ENCODE measurements at regions not wholly inside any gene's neighbourhood (a gene's known extent, or its start where the extent isn't known, plus 50 kb on each side); places are given as distances from the start of the nearest gene placed in this dataset.

DNA sequence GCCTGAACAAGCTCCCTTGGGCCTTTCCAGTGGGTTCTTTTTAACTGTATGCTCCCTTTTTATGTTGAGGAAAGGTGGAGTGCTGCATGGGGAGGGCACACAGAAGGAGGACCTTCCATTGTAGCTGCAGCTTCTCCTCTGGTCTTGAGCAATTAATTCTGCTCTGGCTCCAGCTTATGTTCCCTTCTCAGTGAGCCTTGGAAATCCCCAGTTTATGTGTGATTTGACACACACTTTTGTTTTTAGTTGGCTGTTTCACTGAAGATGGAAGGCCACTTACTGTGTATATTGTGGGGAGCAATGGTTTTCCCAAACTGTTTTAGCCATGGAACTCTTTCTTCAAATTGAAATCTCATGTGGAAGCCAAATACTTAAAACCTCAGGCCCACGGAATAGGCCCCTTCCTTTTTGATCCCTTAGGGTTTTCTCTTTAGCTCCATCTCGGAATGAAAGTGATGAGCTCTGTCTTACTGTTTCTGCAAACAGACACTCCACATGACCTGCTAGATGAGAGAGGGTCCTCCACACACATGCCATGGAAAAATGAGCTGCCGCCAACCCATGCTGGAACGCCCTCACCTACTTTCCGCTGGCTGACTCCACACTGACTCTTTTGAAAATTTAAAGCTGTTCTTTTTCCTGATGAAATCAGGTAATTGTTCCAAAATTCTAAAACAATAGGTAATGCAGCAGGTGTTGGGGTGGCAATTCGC, 280.9 kb upstream of the SIX2 start:
- Mint-ChIP-seq H3K27me3 (peaks cover 53% of the 10 kb centered on the region), H3K9me3 (ENCODE audit: low read depth) (no peaks in the 10 kb centered on the region), H3K4me1 (no peaks in the 10 kb centered on the region), H3K4me3 (no peak overlapping the region), H3K36me3 (no peaks in the 10 kb centered on the region), H3K27ac (no peak overlapping the region)
- ATAC-seq = no peak
- DNase-seq = no peak
- CTCF ChIA-PET = no interaction called here

GRCh38 chr2:45288532-45289417, 279.5 kb upstream of the SIX2 start:
- H3K4me3 Mint-ChIP-seq = no peak overlapping the region
- CTCF ChIA-PET = no interaction called here
- no peak overlapping the region for H3K27ac Mint-ChIP-seq
- H3K4me1 Mint-ChIP-seq = no peaks in the 10 kb centered on the region
- peaks cover 48% of the 10 kb centered on the region for H3K27me3 Mint-ChIP-seq
- DNase-seq (no peak), ATAC-seq (no peak)
- H3K36me3 Mint-ChIP-seq = no peaks in the 10 kb centered on the region
- no peaks in the 10 kb centered on the region for H3K9me3 Mint-ChIP-seq (ENCODE audit: low read depth)

- Mint-ChIP-seq H3K36me3 (no peaks in the 10 kb centered on the region), H3K27me3 (peaks cover 38% of the 10 kb centered on the region), H3K9me3 (ENCODE audit: low read depth) (no peaks in the 10 kb centered on the region), H3K4me3 (no peak overlapping the region), H3K4me1 (no peaks in the 10 kb centered on the region), H3K27ac (no peak overlapping the region)
- no peak for ATAC-seq
- DNase-seq = no peak
- CTCF ChIA-PET = no interaction called here
Observed at GRCh38 chr2:45287045-45287444, 277.8 kb upstream of the SIX2 start.

GRCh38 chr2:45285771-45286390, 276.6 kb upstream of the SIX2 start:
- no peak overlapping the region for H3K4me3 Mint-ChIP-seq
- no peak for ATAC-seq
- CTCF ChIA-PET = no interaction called here
- no peaks in the 10 kb centered on the region for H3K4me1 Mint-ChIP-seq
- no peaks in the 10 kb centered on the region for H3K9me3 Mint-ChIP-seq (ENCODE audit: low read depth)
- no peak for DNase-seq
- no peaks in the 10 kb centered on the region for H3K36me3 Mint-ChIP-seq
- no peak overlapping the region for H3K27ac Mint-ChIP-seq
- peaks cover 27% of the 10 kb centered on the region for H3K27me3 Mint-ChIP-seq

- Mint-ChIP-seq H3K4me1 (no peaks in the 10 kb centered on the region), H3K4me3 (no peak overlapping the region), H3K9me3 (ENCODE audit: low read depth) (no peaks in the 10 kb centered on the region), H3K27ac (no peak overlapping the region), H3K27me3 (peaks cover 26% of the 10 kb centered on the region), H3K36me3 (no peaks in the 10 kb centered on the region)
- CTCF ChIA-PET = no interaction called here
- ATAC-seq = no peak
- no peak for DNase-seq
Observed at GRCh38 chr2:45285311-45285710, 276.1 kb upstream of the SIX2 start.

DNA sequence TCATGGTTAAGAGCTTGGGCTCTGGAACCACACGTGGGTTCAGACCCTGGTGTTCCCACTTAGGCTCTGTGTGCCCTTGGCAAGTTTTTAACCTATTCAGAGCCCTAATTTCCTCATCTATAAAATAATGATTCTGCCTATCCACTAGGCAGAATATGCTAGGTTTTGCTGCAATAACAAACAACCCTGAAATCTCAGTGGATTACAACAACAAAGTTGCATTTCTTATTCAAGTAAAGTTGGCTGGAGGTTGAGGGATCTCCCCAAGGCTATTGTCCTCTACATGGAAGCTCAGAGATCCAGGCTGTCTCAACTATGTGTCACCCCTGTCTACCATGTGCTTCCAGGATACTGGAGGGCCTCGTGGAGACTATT, 275.4 kb upstream of the SIX2 start:
- Mint-ChIP-seq H3K4me3 (no peak overlapping the region), H3K4me1 (no peaks in the 10 kb centered on the region), H3K36me3 (no peaks in the 10 kb centered on the region), H3K27me3 (peaks cover 26% of the 10 kb centered on the region), H3K27ac (no peak overlapping the region), H3K9me3 (ENCODE audit: low read depth) (no peaks in the 10 kb centered on the region)
- no peak for DNase-seq
- ATAC-seq = no peak
- CTCF ChIA-PET = no interaction called here

DNA sequence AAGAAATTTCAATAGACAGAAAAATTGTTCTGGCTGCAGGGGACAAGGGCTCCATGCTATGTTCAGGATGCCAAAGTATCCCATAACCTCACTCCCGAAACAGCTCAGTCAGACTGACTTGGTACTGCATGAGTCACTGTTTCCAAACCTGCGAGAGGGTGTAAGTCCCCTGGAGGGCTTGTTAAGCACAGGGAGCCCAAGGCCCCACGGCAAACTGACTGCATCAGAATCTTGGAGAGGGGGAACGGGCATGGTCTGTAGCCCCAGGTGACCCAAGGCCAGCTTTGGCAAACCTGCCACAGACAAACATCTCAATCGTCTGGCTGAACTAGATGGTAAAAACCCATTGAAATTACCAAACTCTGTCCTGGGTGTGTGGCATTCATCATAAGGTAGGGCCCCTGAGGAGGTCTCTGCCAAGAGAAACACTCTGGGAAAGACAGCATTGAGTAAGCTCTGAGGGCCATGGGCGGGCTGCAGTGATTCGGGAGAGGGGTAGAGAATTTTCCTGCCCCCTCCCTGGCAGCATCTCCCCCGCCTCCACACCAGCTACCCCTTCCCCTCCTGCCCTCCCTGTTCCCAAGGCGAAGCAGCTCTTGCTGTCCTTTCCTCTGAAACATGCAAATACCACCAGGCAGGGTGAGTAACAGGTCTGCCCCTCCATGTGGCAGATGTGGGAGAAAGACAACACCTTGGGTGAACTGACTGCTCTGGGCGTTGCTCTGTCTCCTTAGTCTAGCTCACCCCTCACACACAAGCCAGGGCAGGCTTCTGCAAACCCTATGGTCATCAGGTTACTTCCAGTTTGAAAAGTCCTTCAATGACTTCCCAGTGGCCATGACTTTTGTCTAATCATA, 274.7 kb upstream of the SIX2 start:
- Mint-ChIP-seq H3K36me3 (no peaks in the 10 kb centered on the region), H3K9me3 (ENCODE audit: low read depth) (no peaks in the 10 kb centered on the region), H3K27ac (no peak overlapping the region), H3K4me1 (no peaks in the 10 kb centered on the region), H3K27me3 (peaks cover 22% of the 10 kb centered on the region), H3K4me3 (no peak overlapping the region)
- DNase-seq (no peak), ATAC-seq (no peak)
- CTCF ChIA-PET = no interaction called here

DNA sequence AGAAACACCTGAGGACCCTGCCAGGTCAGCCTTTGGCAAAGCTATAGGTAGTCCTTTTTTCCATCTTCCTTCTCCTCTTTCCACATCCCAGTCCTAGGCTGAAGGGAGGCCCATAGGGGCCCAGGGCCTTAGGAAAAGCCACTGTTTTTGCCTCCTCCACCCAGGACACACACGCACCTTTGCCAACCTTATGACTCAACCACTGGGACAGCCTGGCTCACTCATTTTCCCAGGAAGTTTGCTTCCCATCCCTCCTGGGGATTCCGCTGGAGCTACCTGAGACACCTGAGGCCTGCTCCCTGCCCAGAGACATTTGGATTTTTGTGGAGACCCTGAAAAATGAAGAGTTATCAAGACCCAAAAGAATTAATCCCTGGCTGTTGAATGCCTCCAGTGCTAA, 273.4 kb upstream of the SIX2 start:
- Mint-ChIP-seq H3K4me3 (no peak overlapping the region), H3K27ac (no peak overlapping the region), H3K4me1 (no peaks in the 10 kb centered on the region), H3K27me3 (peaks cover 24% of the 10 kb centered on the region), H3K36me3 (no peaks in the 10 kb centered on the region), H3K9me3 (ENCODE audit: low read depth) (no peaks in the 10 kb centered on the region)
- DNase-seq (no peak), ATAC-seq (no peak)
- CTCF ChIA-PET = no interaction called here

- Mint-ChIP-seq H3K4me1 (no peaks in the 10 kb centered on the region), H3K27ac (no peak overlapping the region), H3K27me3 (peaks cover 16% of the 10 kb centered on the region), H3K4me3 (no peak overlapping the region), H3K36me3 (no peaks in the 10 kb centered on the region), H3K9me3 (ENCODE audit: low read depth) (no peaks in the 10 kb centered on the region)
- CTCF ChIA-PET = no interaction called here
- no peak for DNase-seq
- ATAC-seq = no peak
Observed at GRCh38 chr2:45281311-45281710, 272.1 kb upstream of the SIX2 start.

DNA sequence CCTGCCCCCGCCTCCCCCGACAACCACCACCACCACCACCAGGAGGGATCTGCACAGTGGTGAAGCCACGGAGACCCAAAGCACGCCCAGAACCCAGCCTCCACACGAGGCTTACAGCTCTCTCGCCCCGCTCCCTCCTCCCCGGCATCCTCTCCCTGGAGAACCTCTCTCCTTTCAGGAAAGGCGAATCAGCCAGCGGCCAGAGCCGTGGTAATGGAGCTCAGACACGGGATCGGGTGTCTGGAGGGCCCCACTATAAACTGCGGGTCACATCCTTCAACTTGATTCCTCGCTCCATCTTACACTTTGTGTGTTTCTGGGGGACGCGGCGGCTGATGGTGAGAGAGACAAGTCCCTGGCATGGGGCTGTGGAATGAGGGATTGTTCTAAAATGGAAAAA, 271.5 kb upstream of the SIX2 start:
- Mint-ChIP-seq H3K36me3 (no peaks in the 10 kb centered on the region), H3K27ac (no peak overlapping the region), H3K4me1 (no peaks in the 10 kb centered on the region), H3K9me3 (ENCODE audit: low read depth) (no peaks in the 10 kb centered on the region), H3K4me3 (no peak overlapping the region), H3K27me3 (peaks cover 12% of the 10 kb centered on the region)
- CTCF ChIA-PET = no interaction called here
- ATAC-seq (no peak), DNase-seq (no peak)

- CTCF ChIA-PET = no interaction called here
- peaks cover 20% of the 10 kb centered on the region for H3K27me3 Mint-ChIP-seq
- no peaks in the 10 kb centered on the region for H3K36me3 Mint-ChIP-seq
- H3K4me3 Mint-ChIP-seq = no peak overlapping the region
- H3K4me1 Mint-ChIP-seq = no peaks in the 10 kb centered on the region
- DNase-seq = no peak
- no peaks in the 10 kb centered on the region for H3K9me3 Mint-ChIP-seq (ENCODE audit: low read depth)
- ATAC-seq = no peak
- H3K27ac Mint-ChIP-seq = no peak overlapping the region
Observed at GRCh38 chr2:45279356-45279755, 270.1 kb upstream of the SIX2 start.

- no peak overlapping the region for H3K27ac Mint-ChIP-seq
- no peaks in the 10 kb centered on the region for H3K9me3 Mint-ChIP-seq (ENCODE audit: low read depth)
- no peaks in the 10 kb centered on the region for H3K4me1 Mint-ChIP-seq
- no peak overlapping the region for H3K4me3 Mint-ChIP-seq
- no peak for DNase-seq
- no peak for ATAC-seq
- H3K36me3 Mint-ChIP-seq = no peaks in the 10 kb centered on the region
- H3K27me3 Mint-ChIP-seq = peaks cover 17% of the 10 kb centered on the region
- CTCF ChIA-PET = no interaction called here
Observed at GRCh38 chr2:45278365-45279078, 269.3 kb upstream of the SIX2 start.

DNA sequence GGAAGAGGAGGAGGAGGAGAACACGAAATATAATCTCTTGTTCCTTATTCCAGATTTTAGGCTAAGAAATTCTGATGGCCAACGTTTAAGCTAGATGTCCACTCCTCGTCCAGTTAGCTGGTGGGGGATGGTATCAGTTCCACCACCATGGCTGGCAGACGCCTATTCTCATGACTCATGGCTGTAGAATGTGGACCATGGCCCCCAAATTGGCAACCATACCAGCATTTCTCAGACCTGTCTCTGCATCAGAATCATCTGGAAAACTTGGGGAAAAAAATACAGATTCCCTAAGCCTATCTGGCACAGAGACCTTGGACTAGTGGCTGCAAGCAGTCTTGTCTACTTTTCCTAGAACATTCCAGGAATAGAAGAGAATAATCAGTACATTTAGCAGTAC, 267.7 kb upstream of the SIX2 start:
- peaks cover 22% of the 10 kb centered on the region for H3K27me3 Mint-ChIP-seq
- H3K4me3 Mint-ChIP-seq = no peak overlapping the region
- no peak for ATAC-seq
- CTCF ChIA-PET = no interaction called here
- no peak for DNase-seq
- peaks cover 2% of the 10 kb centered on the region for H3K4me1 Mint-ChIP-seq
- no peaks in the 10 kb centered on the region for H3K9me3 Mint-ChIP-seq (ENCODE audit: low read depth)
- no peak overlapping the region for H3K27ac Mint-ChIP-seq
- no peaks in the 10 kb centered on the region for H3K36me3 Mint-ChIP-seq

All from activated CD8-positive, alpha-beta memory T cell treated with anti-CD3 and anti-CD28 coated beads, Interleukin-2, amount 10 ng/mL, durations not matched to agents 7 days and 5 days (primary cell).